Transverse colon (tissue), 4 donors: ENCODE measurements at regions not wholly inside any gene's neighbourhood (a gene's known extent, or its start where the extent isn't known, plus 50 kb on each side); places are given as distances from the start of the nearest gene placed in this dataset.

Source experiments
- DNase-seq: peaks from one replicate; pipeline ENCODE4 v3.0.0-alpha.2; 2019
- H3K27ac ChIP-seq, 4 donors: fragments of 200-600 bp; sonication (generic); 2 replicates each; pipeline ENCODE4 v1.5.1; 2016 to 2018; ENCODE audit warnings: inconsistent platforms in 4 of 4
- H3K27me3 ChIP-seq: fragments of 200-600 bp; sonication (generic); 2 replicates; pipeline ENCODE4 v1.5.1; 2017; ENCODE audit warnings: inconsistent platforms
- H3K36me3 ChIP-seq, 4 donors: fragments of 200-600 bp; sonication (generic); 2 replicates each; pipeline ENCODE4 v1.5.1; 2017 to 2019; ENCODE audit warnings: inconsistent platforms in 4 of 4
- H3K4me1 ChIP-seq, 4 donors: fragments of 200-600 bp; sonication (generic); 2 replicates each; pipeline ENCODE4 v1.5.1; 2017 to 2020; ENCODE audit warnings: inconsistent platforms in 4 of 4
- H3K4me3 ChIP-seq, 4 donors: fragments of 200-600 bp; sonication (generic); 1 replicate in 1 of 4; 2 replicates in 3 of 4; pipeline versions ENCODE4 v1.5.1 to v1.6.1; 2017 to 2019; ENCODE audit warnings: inconsistent platforms in 4 of 4
- H3K9me3 ChIP-seq, 2 donors: fragments of 200-600 bp; sonication (generic); 2 replicates each; pipeline ENCODE4 v1.5.1; 2017 to 2019; ENCODE audit warnings: inconsistent platforms in 2 of 2
- CTCF ChIP-seq, 5 experiments: fragments of 200-600 bp in 3 of 5; fragments of 450-650 bp in 2 of 5; sonication (generic) in 3 of 5; IDR thresholded peaks; 1 replicate in 2 of 5; 2 replicates in 3 of 5; pipeline ENCODE4 v1.5.1; 2016 to 2017; ENCODE audit warnings: antibody characterized with exemption in 5 of 5, inconsistent platforms in 3 of 5, mild to moderate bottlenecking in 2 of 5, moderate library complexity in 1 of 5
- EP300 ChIP-seq: sonication (generic); formaldehyde crosslinking; IDR thresholded peaks from one replicate; pipeline ENCODE4 v1.6.1; 2017; ENCODE audit warnings: antibody characterized with exemption, low read depth
- POLR2A ChIP-seq: fragments of 450-650 bp; IDR thresholded peaks from one replicate; pipeline ENCODE4 v1.6.1; 2016; ENCODE audit warnings: antibody characterized with exemption, mild to moderate bottlenecking, moderate library complexity
- POLR2AphosphoS5 ChIP-seq, 3 donors: sonication (generic); formaldehyde crosslinking; IDR thresholded peaks; one replicate each; pipeline ENCODE4 v1.6.1; 2016; ENCODE audit warnings: antibody characterized with exemption in 3 of 3
- WGBS, 2 donors: methylation state at CpG; one replicate each; pipeline ENCODE4 v1.1.5; 2018; ENCODE audit warnings: low coverage in 1 of 2; 5-methylcytosine and 5-hydroxymethylcytosine counted together
- in situ Hi-C, 4 donors: fragments of 200-750 bp; cut with MboI; loops; one replicate each; pipeline versions ENCODE4 v1.15.0 to v1.15.1; 2017; ENCODE audit warnings: low sequenced_read_pairs in 3 of 4, low pct_ligation_motif_present in 1 of 4, low pct_unique_long_range_greater_than_20kb in 1 of 4
- intact Hi-C: fragments of 100-400 bp; cut with DNase I; formaldehyde crosslinking; loops from one replicate; pipeline ENCODE4 v1.15.1; 2023; ENCODE audit warnings: low total_unique reads

- WGBS, 2 donors: 83 to 87% methylated on average over 2 to 4 of the region's 4 CpGs
- in situ Hi-C loops: no loop called here
- Histone ChIP-seq H3K36me3 (no peaks in the 10 kb centered on the region), H3K4me1 (peaks cover 0 to 16% (median 7%) of the 10 kb centered on the region in 4 donors), H3K9me3 (no peaks in the 10 kb centered on the region), H3K4me3 (no peak overlapping the region), H3K27me3 (no peaks in the 10 kb centered on the region), H3K27ac (no peak overlapping the region)
- DNase-seq: no peak
- intact Hi-C loops: no loop called here
- TF ChIP-seq POLR2AphosphoS5 (IDR thresholded peaks at IDR 0.05) (no peak), POLR2A (no peak), CTCF (IDR thresholded peaks at IDR 0.05) (no peak), EP300 (no peak)
Measured at GRCh38 chr4:26220696-26221095, 100.1 kb upstream of the RBPJ start.

GRCh38 chr4:26223155-26223554 lies 97.7 kb upstream of the RBPJ start:
- Histone ChIP-seq H3K36me3 (no peaks in the 10 kb centered on the region), H3K9me3 (no peaks in the 10 kb centered on the region), H3K27ac (no peak overlapping the region), H3K27me3 (no peaks in the 10 kb centered on the region), H3K4me3 (no peak overlapping the region), H3K4me1 (peaks cover 0 to 15% (median 5%) of the 10 kb centered on the region in 4 donors)
- no peak for DNase-seq
- no peak for TF ChIP-seq EP300
- no peak for TF ChIP-seq CTCF (IDR thresholded peaks at IDR 0.05)
- TF ChIP-seq POLR2A: no peak
- TF ChIP-seq POLR2AphosphoS5 (IDR thresholded peaks at IDR 0.05): no peak
- WGBS, 2 donors: 92 to 93% methylated on average over 2 of the region's 2 CpGs
- intact Hi-C loops: no loop called here
- in situ Hi-C loops: no loop called here

GRCh38 chr4:26226629-26227376 lies 94.0 kb upstream of the RBPJ start:
- no peak overlapping the region for H3K27ac ChIP-seq

GRCh38 chr4:26227601-26228229 lies 93.1 kb upstream of the RBPJ start:
- no peak for DNase-seq
- H3K4me3 ChIP-seq: no peak overlapping the region
- H3K36me3 ChIP-seq: no peaks in the 10 kb centered on the region
- H3K27ac ChIP-seq: no peak overlapping the region
- H3K27me3 ChIP-seq: no peaks in the 10 kb centered on the region
- intact Hi-C loops (no loop called here), in situ Hi-C loops (no loop called here)
- no peaks in the 10 kb centered on the region for H3K9me3 ChIP-seq
- WGBS, 2 donors: 85 to 88% methylated on average over 9 to 15 of the region's 15 CpGs
- TF ChIP-seq POLR2AphosphoS5 (IDR thresholded peaks at IDR 0.05): no peak
- no peak for TF ChIP-seq EP300
- H3K4me1 ChIP-seq: no peaks in the 10 kb centered on the region

More at GRCh38 chr4:26226629-26227376, 94.0 kb upstream of the RBPJ start:
- no peaks in the 10 kb centered on the region for H3K36me3 ChIP-seq
- no peak overlapping the region for H3K4me3 ChIP-seq
- no peaks in the 10 kb centered on the region for H3K27me3 ChIP-seq
- intact Hi-C loops (no loop called here), in situ Hi-C loops (no loop called here)
- TF ChIP-seq POLR2AphosphoS5 (IDR thresholded peaks at IDR 0.05) (no peak), CTCF (IDR thresholded peaks at IDR 0.05) (no peak), EP300 (no peak), POLR2A (no peak)
- no peaks in the 10 kb centered on the region for H3K4me1 ChIP-seq
- WGBS, 2 donors: 51 to 63% methylated on average over 4 to 5 of the region's 5 CpGs
- no peak for DNase-seq
- H3K9me3 ChIP-seq: no peaks in the 10 kb centered on the region
